ENCODE measurements at regions not wholly inside any gene's neighbourhood (a gene's known extent, or its start where the extent isn't known, plus 50 kb on each side); places are given as distances from the start of the nearest gene placed in this dataset.
A peak's percentile ranks its signal among the peaks of the same experiment; 100 is the strongest.
"Not testable (repeated sequence)": the region's sequence is repeated elsewhere in the genome, so short reads cannot be mapped to it uniquely, and the experiment has no call there.

DNA sequence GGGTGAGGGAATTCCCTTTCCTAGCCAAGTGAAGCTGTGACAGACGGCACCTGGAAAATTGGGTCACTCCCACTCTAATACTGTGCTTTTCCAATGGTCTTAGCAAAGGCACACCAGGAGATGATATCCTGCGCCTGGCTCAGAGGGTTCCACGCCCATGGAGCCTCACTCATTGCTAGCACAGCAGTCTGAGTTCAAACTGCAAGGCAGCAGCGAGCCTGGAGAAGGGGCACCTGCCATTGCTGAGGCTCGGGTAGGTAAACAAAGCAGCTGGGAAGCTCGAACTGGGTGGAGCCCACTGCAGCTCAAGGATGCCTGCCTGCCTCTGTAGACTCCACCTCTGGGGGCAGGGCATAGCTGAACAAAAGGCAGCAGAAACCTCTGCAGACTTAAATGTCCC lies 68.9 kb upstream of the LCORL start:
- DNase-seq = not testable (repeated sequence)

DNA sequence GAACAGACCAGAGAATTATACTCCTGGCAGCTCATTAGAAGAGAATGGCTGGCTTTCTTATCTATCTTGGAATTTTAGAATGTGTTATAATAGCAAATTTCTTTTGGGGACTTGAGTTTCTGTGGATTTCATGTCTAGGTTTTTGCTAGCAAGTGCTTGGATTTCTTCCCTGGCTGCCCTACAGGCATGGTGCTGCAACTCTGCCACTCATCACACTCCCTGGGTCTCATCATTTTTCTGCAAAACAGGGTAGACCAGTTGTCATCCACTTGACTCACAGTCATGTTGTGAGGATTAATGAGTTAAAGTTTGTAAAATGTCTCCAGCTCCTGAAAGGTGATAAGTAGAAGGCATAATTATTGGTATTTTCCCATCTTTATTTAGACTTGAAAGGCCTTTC lies 60.7 kb upstream of the LCORL start:
- DNase-seq = no peak

DNA sequence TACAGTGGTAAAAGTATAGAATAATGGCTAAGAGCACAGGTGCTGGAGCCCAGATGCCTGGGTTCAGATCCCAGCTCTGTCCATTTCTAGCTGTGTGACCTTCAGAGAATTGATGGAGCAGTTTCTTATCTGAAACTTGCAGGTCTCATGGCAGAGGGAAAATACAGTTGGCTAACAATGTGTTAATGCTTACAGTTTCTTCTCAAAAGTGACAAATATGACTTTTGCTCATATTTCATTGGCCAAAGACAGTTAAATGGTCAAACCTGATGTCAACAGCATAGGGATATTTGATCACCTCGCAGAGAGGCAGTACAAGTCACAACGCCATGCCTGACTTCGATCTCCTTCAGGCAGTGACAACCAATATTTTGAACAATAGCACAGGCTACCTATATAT lies 60.2 kb upstream of the LCORL start:
- no peak for DNase-seq

DNA sequence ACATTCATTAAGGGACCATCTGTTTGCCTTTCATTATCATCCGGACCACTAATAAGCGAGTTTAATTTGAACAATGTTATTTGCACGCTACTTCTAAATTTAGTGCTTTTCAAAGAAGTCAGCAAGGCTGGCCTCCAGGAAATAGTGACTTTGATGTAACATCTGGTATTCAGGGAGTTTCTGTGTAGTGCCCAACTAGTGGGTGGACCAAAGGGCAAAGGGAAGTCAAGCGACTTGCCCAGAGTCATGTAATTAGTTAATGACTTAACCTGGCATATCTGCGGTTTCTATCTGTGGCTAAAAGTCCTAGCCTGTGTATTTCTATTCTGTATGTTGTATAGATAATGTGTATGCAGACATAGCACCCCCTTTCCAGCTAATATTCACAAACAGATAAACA lies 56.3 kb upstream of the LCORL start:
- no peak for DNase-seq

DNA sequence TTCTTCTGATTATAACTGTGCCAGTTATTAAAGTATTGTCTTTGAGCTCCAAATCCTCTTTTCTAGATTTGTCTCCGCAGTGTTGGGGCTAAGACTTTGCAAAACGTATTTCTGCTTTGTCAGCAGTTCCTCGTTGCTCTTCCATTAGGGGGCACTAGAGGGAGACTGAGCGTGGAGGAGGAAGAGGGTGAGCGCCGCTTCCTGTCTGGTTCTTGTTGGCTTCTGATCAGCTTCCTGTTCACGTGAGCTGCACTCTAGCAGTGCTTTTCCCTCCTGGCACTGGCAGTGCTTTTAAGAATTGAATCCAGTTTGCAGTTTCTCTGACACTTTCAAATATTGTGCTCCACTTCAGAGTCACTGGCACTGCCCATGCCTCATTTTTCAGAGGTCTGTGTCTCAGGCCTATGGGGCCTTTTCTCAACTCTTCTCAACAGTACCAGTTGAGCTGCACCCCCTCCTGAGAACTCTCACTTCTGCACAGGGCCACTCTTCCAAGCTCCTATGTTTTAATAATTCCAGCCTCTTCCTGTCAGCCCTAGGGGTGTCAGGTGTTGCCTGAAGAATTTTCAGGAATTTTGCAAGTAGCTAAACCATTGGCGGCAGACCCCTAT lies 54.4 kb upstream of the LCORL start:
- DNase-seq = peak; percentile 19

DNA sequence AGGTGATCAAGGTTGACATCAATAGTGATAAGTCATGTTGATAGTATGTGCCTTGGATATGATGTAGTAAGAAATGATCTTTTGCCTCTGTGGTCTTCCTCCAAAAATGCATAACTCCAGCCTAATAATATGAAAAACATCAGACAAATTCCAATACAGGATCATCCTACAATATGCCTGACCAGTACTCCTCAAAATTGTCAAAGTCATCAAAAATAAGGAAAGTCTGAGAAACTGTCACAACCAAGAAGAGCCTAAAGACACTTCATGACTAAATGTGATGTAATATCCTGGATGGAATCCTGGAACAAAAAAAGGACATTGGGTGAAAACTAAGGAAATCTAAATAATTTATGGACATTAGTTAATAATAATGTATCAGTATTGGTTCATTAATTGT lies 50.3 kb upstream of the LCORL start:
- no peak for DNase-seq

Data from CD4-positive, alpha-beta T cell treated with Interleukin-17A for 4 hours (primary cell).